GM12801 (cell line): ENCODE measurements at regions not wholly inside any gene's neighbourhood (a gene's known extent, or its start where the extent isn't known, plus 50 kb on each side); places are given as distances from the start of the nearest gene placed in this dataset.

ENCODE experiments used
- TF ChIP-seq, protein P1 (sequence below): IDR thresholded peaks from one replicate; pipeline ENCODE4 v1.5.1; 2011; ENCODE audit warnings: control low read depth; ENCODE audit not compliant: insufficient read length; ENCODE audit errors: extremely low read depth

GRCh38 chr1:37118790-37119189 is 84.5 kb upstream of the GRIK3 start:
- TF ChIP-seq, protein P1, sequence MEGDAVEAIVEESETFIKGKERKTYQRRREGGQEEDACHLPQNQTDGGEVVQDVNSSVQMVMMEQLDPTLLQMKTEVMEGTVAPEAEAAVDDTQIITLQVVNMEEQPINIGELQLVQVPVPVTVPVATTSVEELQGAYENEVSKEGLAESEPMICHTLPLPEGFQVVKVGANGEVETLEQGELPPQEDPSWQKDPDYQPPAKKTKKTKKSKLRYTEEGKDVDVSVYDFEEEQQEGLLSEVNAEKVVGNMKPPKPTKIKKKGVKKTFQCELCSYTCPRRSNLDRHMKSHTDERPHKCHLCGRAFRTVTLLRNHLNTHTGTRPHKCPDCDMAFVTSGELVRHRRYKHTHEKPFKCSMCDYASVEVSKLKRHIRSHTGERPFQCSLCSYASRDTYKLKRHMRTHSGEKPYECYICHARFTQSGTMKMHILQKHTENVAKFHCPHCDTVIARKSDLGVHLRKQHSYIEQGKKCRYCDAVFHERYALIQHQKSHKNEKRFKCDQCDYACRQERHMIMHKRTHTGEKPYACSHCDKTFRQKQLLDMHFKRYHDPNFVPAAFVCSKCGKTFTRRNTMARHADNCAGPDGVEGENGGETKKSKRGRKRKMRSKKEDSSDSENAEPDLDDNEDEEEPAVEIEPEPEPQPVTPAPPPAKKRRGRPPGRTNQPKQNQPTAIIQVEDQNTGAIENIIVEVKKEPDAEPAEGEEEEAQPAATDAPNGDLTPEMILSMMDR, result no peak

DNA sequence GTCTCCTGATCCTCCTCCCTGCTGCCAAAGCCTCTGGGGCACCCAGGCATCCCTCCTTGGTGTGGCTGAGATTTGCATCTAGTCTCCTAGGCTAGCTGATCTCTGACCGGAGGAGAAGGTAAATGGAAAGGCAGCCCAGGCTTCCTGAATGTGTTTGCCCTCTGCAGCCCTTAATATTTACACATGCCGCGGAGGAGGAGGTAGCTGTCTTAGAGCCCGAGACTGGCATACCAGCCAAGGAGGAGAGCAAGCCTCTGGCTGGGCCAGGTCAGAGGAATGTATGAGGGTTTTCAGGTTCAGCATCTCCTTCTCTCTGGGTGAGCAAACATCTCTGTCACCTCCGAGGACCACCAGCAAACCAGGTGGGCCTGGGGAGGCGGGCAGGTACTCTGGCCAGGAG is 86.0 kb upstream of the GRIK3 start:
- TF ChIP-seq, protein P1, result no peak

- TF ChIP-seq, protein P1, result no peak
Observed at GRCh38 chr1:37123276-37124115, 89.2 kb upstream of the GRIK3 start.

GRCh38 chr1:37124501-37124900 is 90.2 kb upstream of the GRIK3 start:
- TF ChIP-seq, protein P1, result no peak

- TF ChIP-seq, protein P1, result no peak
Observed at GRCh38 chr1:37125295-37125694, 91.0 kb upstream of the GRIK3 start.

GRCh38 chr1:37127254-37127748 is 93.0 kb upstream of the GRIK3 start:
- TF ChIP-seq, protein P1, result no peak

DNA sequence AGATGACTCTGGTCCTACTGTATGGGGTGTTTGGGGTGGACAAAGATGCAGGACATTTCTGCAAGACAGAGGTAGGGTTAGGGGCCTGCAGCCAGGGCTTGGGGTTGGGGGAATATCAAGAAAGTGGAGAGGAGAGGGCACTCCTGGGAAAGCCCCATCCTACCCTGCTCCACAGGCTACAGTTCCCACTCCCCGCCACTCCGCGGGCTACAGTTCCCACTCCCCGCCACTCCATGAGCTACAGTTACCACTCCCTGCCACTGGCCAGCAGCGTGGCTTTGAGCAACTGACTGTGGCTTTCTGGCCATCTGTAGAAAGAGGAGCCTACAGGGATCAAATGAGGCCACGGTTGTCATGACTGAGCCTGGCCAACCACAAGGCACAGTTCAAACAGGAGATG is 93.8 kb upstream of the GRIK3 start:
- TF ChIP-seq, protein P1, result no peak
